ENCODE measurements at regions not wholly inside any gene's neighbourhood (a gene's known extent, or its start where the extent isn't known, plus 50 kb on each side); places are given as distances from the start of the nearest gene placed in this dataset.

DNA sequence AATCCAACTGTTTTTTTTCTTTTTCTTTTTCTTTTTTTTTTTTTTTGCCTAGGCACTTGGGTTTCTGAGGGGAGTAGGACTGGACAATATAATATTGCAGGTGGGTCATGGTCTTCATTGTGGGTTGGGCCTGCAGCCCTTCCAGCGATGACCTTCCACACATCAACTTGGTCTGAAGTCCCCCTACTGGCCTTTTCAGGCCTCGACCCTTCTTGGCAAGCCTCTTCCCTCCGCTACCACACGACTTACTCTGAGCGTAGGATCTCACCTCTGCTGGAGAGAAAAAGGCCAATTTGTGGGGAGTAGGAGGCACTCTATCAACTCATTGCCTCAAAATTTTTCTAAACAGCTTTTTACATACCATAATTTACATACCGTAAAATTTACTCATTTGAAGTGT, 51.1 kb upstream of the GRIK3 start:
- no peak for DNase-seq

DNA sequence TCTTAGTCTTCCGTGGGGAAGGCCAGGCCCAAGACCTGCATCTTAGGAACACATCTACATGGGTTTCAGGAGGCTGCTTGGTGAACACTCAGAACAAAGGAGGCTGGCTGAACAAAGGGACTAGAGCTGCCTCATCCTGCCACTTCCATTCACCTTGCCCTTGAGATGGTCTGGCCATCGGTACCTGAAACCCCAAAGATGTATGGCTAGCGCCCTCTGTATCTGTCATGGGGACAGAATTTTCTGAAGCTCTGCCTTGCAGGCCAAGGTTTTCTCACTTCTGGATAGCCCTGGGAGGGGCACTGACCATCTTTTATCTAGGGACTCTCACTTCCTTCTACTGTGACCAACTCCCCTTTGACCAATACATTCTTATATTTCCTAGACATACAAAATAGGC, 55.4 kb upstream of the GRIK3 start:
- no peak for DNase-seq

DNA sequence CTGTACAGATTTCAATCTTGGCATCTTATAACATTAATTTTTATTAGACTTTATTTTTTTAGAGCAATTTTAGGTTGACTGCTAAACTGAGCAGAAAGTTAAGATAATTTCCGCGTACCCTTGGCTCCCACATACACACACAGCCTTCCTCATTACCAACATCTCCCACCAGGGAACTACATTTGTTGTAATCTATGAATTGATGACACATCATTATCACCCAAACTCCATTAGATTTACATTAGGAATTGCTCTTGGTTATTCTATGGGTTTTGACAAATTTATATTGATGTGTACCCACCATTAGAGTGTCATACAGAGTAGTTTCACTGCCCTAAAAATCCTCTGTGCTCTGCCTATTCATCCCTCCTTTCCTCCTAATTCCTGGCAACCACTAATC, 56.4 kb upstream of the GRIK3 start:
- no peak for DNase-seq

DNA sequence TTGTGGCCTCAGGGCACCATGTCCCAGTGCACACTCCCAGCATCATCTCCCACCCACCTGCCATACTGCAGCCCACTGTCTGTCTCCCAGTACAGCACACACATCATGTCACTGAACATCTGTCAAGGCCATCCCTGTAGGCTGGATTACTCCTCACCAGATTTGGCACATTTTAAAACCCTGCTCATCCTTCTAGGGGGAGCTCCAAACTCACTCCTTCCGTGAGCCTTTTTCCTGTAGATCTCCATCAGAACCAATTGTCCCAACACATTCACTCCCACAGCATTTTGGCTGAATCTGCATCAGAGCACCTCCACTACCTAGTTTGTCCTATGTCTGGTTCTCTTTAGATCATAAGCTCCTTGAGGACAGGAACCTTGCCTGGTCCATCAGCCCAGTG, 58.6 kb upstream of the GRIK3 start:
- DNase-seq, result no peak

DNA sequence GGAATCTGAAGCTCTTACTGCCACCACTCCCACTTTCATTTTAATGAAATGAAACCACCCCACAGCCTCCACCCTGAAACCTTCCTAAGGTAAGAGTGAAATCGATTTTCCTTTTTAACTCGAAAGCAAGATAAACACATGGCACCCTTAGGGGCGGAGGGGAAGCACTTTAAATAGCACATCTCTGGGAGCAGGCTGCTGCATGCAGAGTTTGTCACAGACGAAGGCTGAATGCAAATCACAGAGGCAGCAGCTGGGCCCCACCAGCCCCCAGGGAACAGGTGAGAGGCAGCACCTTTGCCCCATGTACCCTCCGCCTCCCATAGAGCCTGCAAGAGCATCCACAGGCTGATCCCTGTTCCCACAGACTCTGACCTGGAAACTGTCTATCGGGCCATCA, 60.0 kb upstream of the GRIK3 start:
- DNase-seq, result no peak

DNA sequence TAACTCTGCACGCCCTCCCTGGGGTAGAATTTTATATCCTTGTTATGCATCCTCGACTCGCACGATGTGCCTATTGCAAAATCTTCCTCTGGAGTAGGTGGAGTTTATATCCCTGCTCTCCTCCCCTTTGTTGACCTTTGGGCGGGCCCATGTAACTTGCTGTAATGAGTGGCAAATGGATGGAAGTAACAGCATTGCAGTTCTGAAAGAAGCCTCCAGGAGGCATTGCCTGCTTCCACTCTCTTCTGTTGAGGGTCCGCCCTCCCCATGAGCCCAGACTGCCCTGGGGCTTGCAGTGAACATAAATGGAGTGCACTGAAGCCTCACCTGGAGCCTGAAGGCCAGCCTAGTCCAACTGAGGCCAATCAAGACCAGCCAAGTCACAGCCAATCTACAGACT, 62.2 kb upstream of the GRIK3 start:
- no peak for DNase-seq

DNA sequence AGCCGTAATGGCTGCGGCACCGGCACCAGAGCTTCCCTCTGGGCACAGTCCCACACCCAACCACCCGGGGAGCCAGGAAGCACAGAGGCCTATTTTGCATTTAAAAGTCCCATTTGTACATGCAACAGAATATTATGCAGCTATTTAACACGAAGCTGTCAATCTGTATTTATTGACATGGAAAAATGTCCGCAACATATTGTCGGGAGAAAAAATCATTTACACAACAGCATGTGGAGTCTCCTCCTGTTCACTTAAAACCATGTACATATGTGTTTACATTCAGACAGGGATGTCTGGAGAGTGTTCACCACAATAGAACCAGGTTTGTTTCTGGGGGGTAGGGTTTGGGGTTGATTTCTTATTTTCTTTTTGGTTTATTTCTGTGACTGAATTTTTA, 63.4 kb upstream of the GRIK3 start:
- DNase-seq, result no peak

DNA sequence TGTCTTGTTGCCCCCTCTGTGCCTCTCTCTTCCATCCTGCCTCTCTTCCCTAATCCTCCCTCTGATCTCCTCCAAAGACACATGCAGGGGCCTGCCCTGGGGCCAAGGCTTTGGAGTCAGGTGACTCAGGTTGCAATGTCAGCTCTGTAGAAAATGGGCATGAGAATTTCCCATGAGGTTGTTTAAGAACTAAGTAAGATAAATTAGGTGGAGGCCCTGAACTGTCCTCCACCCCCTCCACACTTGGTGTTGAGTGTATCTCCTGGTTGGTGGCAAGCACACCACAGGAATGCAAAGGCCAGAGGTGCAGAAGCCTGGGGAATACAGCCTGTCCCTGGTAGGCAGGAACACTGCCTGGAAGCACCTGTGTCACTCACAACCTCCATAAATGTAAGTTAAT, 63.9 kb upstream of the GRIK3 start:
- no peak for DNase-seq

DNA sequence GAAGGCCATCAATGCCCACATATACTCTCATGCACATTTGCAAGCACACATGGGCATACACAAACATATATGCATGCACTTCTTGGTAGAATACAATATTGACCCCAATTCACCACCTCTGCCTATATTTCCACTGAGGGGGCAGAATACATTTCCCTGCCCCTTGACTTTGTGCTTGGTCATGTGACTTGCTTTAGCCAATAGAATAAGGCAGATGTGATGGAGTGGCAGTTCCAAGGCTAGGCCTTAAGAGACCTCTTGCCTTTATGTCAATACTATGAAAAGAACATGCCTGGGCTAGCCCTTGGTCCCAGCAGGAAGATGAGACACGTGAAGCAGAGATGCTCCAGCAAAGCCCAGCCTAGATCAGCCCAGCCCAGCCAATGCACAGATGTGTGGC, 66.0 kb upstream of the GRIK3 start:
- no peak for DNase-seq

DNA sequence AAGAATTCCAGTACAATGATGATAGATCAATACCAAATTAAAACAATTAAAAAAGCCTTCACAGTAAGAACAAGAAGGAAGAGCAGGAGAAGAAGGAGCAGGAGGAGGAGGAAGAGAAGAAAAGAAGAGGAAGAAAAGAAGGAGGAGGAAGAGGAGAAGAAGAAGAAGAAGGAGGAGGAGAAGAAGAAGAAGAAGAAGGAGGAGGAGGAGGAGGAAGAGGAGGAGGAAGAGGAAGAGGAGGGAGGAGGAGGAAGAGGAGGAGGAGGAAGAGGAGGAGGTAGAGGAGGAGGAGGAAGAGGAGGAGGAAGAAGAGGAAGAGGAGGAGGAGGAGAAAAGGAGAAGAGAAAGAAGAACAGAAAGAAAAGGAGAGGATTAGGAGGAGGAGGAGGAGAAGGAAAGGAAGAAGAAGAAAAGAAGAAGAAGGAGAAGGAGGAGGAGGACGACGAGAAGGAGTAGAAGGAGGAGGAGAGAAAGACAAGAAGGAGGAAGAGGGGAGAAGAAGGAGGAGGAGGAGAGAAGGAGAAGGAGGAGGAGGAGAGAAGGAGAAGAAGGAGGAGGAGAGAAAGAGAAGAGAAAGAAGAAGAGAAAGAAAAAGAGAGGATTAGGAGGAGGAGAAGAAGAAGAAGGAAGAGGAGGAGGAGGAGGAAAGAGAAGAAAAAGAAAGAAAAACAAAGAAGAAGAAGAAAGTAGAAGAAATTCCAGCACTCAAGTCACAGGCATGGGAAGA, 68.5 kb upstream of the GRIK3 start:
- no peak for DNase-seq

DNA sequence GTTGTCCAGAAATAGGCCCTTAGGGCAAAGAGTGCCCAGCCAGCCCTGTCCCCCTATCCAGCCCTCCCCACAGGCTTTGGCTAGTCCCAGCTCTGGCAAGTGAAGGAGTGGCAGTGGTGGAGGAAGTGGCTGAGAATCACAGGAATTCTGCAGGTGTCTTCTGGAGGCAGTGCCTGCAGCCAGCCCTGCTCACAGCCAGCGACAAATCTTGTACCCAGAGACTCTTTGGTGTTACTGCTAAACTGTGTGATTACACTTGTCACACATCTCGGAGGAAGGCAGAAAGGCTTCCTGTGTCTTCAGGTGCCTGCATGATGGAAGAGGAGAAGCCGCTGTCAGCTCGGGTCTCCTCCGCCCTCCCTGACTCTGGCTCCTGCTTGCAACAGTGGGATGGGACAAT, 71.6 kb upstream of the GRIK3 start:
- no peak for DNase-seq

DNA sequence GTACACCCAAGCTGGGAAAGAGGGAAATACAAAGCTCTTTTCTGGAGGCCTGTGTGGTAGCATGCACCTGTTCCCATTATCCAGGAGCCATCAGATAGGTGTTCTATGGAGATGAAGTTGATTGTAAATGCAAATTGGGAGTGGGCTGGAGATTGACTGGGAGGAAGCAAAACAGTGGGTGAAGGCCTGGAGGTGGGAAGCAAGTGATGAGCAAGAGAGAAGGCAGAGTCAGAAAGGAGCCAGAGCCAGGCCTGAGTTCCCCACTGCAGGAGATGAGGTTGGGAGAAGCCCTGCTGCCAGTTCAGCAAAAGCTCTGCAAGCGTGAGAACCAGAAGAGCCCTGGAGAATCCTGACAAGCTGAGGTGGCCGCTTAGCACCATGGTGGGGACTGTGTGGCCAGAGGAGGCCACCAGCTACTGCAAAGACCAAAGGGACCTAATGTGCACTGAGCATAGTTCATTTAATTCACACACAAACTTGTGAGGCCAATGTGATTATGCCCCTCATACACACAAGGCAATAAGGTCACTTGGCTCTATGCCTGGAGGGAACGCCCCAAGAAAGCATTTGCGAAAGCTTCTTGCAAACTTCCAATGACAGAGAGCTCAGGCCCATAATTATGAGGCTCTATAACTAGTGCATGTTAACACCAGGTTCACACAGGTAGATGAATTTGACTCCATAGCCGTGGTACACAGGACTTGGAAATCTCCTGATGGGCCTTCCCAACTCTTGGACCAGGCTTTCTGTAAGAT, 73.0 kb upstream of the GRIK3 start:
- DNase-seq, result no peak

DNA sequence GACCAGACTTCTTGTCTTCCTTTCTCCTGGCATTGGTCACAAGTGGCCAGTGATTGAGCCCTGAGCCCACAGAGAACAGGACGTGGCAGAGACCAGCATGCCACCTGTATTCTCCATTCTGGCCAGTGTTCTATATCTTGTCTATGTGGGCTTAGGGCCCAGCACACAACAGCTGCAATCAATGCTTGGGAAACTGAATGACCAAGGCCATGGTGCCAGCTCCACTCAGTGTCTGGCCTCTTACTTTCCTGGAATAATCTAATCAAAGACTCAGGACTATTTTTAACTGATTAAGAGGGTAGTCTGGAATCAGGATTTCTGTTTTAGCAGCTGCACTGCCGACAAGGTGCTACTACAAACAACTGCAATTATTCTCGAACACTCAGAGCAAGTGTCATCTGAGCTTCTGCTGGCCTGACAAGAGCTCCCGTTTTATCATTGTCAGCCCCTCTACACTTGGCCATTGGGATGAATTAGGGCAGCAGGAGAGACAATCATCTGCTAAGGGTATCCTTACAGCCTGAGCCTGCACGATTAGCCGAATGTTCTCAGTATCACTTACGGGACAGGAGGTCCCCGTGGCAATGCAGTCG, 74.4 kb upstream of the GRIK3 start:
- no peak for DNase-seq

DNA sequence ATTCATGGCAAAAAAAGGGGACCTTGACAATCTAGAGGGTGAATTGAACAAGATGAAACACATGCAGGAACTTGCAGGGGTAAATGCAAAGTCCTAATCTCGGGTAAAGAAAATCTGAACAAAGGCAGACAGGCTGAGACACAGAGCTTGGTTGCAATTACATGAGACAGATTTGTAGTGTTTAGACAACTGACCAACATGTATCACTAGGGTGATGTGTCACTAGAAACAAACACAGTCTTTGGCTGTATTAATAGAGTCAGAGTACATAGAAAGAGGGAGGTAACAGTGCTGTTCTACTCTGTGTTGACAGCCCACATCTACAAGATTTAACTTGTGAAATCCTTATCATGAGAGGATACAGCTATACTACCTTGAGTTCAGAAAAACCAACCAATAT, 78.1 kb upstream of the GRIK3 start:
- DNase-seq, result no peak

DNA sequence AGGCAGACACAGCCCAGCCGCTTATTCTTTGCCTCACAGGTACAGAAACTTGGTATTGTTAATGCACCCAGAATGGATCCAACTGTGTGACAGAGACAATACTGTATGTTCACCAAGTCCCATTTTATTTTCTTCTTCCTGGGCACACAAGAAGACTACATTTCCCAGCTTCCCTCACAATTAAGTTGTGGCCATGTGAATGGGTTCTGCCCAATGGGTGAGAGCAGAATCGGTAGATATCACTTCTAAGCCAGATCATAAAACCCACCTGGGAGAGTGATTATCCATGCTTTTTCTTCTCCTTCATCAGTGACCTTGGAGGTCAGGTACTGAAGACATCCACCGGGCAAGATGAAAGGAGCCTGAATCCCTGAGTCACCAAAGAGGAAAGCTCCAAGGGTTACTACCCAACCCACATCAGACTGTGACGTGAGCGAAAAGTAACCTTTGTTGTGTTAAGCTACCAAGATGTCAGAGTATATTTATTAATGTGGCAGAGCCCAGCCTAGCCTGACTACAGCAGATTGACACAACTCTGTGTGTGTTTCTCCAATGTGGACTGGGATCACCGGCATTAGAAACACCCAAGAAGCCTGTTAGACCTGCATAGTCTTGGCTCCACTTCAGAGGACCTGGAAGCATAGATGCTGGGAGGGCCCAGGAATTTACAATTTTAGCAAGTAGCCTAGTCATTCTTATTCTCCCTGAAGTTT, 79.1 kb upstream of the GRIK3 start:
- no peak for DNase-seq

DNA sequence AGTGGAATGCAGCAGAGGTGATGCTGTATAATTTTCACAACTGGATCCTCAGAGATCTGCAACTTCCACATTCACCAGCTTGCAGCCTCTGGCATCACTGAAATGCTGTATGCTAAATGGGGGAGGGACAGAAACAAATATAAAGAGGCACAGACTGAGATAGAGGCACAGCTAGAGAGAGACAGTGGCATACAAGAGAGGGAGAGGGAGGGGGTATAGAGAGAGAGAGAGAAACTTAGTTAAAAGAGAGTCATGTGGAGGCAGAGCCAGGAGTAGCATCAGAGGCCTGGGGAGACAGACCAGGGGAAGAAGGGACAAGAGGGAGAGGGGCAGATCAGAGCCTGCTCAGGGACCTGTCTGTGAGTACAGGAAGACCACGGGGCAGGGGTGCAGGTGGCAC, 84.5 kb upstream of the GRIK3 start:
- DNase-seq, result no peak

DNA sequence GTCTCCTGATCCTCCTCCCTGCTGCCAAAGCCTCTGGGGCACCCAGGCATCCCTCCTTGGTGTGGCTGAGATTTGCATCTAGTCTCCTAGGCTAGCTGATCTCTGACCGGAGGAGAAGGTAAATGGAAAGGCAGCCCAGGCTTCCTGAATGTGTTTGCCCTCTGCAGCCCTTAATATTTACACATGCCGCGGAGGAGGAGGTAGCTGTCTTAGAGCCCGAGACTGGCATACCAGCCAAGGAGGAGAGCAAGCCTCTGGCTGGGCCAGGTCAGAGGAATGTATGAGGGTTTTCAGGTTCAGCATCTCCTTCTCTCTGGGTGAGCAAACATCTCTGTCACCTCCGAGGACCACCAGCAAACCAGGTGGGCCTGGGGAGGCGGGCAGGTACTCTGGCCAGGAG, 86.0 kb upstream of the GRIK3 start:
- no peak for DNase-seq

DNA sequence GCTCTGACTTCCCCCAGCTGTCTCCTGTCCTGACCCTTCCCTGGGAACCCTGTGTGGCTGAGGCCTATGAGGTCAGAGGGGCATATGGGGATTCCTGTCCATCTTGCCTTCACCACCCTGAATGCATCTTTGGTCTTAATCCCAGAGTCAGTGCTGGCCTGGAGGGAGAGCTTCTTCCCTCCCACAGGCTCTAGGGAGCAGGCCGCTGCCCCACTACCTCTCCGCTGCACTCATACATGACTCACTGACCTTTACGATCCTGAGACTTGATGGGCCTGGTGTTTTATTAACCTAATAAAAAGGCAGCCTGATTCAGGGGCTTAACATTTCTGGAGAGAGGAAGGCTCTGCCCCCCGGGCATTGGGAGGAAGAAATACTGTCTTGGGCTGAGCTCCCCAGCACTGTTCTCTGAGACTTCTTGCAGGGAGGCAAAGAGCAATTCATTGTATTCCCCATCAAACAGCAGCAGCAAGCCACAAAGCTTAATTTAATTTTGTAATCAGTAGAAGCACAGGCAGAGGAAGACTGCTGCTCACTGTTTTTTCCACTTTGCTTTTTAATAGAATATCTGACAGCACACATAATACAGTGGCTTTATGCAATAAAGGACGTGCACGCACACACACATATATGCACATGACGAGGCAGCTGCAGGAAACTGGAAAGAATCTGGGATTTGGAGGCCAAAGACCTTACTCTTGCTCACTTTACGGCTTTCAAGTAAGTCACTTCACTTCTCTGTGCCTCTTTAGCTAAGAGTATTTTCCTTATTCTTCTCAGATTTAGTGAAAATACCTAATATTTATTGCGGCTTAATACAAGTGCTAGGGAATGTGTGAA, 89.2 kb upstream of the GRIK3 start:
- DNase-seq, result no peak

DNA sequence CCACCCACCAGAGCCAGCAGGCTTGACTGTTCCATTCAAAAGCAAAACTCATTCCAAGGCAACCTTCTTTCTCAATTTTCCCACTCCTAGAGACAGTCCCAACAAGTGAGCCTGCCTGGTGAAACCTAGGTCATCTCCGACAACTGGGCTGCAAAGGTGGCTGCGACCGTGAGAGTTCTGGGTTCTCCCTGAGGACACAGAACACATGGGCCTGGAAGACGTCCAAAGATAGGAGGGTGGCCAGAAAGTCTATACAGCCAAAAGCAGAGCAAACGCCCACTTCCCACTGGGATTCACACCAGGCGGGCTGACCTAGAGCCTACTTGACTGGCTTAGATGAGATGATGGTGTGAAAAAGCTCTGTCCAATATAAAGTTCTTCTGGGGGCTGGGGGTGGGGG, 90.2 kb upstream of the GRIK3 start:
- no peak for DNase-seq

DNA sequence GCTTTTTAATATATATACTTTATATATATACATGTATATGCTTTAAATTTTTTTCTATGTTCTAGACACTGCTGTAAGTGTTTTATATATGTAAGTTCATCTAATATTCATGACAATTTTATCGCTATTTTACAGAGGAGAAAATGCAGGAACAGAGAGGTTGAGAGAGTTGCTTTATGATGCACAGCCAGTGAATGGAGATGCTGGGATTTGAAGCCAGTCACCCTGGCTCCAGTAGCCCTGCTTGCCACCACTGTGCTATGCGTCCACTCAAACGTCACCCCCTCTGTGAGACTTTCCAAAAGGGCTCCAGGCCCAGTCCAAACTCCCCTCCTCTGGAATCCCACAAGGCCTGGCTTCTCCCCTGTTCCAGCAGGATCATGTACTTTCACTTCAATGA, 91.0 kb upstream of the GRIK3 start:
- DNase-seq, result no peak

DNA sequence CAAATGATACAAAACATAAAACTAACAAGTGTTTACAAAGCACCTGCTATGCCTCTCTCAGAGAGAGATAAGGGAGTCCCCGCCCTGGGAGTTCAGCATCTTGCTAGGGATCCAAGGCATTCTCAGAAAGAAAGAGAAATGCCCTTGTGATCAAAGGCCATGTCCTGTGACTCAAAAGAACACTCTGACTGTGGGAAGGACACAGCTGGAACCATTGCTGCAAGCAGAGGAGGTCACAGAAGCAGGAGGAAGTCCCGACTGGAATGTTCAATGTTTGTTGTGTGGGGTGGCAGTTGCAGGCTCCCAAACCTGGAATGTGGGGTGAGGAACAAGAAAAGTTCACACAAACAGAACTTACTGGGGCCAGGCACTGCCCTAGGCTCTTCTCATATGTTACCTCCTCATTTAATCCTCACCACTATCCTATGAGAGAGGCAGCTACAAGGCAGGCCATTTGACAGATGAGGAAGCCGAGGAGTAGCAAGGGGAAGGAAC, 93.0 kb upstream of the GRIK3 start:
- no peak for DNase-seq

DNA sequence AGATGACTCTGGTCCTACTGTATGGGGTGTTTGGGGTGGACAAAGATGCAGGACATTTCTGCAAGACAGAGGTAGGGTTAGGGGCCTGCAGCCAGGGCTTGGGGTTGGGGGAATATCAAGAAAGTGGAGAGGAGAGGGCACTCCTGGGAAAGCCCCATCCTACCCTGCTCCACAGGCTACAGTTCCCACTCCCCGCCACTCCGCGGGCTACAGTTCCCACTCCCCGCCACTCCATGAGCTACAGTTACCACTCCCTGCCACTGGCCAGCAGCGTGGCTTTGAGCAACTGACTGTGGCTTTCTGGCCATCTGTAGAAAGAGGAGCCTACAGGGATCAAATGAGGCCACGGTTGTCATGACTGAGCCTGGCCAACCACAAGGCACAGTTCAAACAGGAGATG, 93.8 kb upstream of the GRIK3 start:
- DNase-seq, result no peak

All from stimulated activated CD4-positive, alpha-beta T cell treated with anti-CD3 and anti-CD28 coated beads, Interleukin-2, amount 100 ng/mL, for 24 hours (primary cell).